Effector memory CD4-positive, alpha-beta T cell (primary cell): ENCODE measurements at regions not wholly inside any gene's neighbourhood (a gene's known extent, or its start where the extent isn't known, plus 50 kb on each side); places are given as distances from the start of the nearest gene placed in this dataset.

Source experiments
- DNase-seq, 3 donors: peaks; one replicate each; pipeline ENCODE4 v3.0.0-alpha.2; 2020
- H3K27ac ChIP-seq: 2 replicates; pipeline ENCODE4 v1.7.0; 2013; ENCODE audit warnings: mild to moderate bottlenecking, low read length, moderate library complexity; ENCODE audit not compliant: insufficient read depth, poor library complexity, severe bottlenecking
- H3K27me3 ChIP-seq: replicated peaks from 2 replicates; pipeline ENCODE4 v1.7.0; 2013; ENCODE audit warnings: mild to moderate bottlenecking, low read length; ENCODE audit not compliant: insufficient read depth, control insufficient read depth, poor library complexity, severe bottlenecking
- H3K36me3 ChIP-seq: 2 replicates; pipeline ENCODE4 v1.7.0; 2013; ENCODE audit warnings: mild to moderate bottlenecking, low read length, moderate library complexity; ENCODE audit not compliant: control insufficient read depth, insufficient read depth
- H3K4me1 ChIP-seq: 2 replicates; pipeline ENCODE4 v1.7.0; 2013; ENCODE audit warnings: low read length, mild to moderate bottlenecking; ENCODE audit not compliant: control insufficient read depth, insufficient read depth, poor library complexity, severe bottlenecking
- H3K4me3 ChIP-seq: 2 replicates; pipeline ENCODE4 v1.7.0; 2013; ENCODE audit warnings: low read length, low read depth, mild to moderate bottlenecking; ENCODE audit not compliant: insufficient read depth, poor library complexity, severe bottlenecking
- H3K9me3 ChIP-seq: 2 replicates; pipeline ENCODE4 v1.7.0; 2013; ENCODE audit warnings: mild to moderate bottlenecking, low read length, moderate library complexity; ENCODE audit not compliant: control insufficient read depth

DNA sequence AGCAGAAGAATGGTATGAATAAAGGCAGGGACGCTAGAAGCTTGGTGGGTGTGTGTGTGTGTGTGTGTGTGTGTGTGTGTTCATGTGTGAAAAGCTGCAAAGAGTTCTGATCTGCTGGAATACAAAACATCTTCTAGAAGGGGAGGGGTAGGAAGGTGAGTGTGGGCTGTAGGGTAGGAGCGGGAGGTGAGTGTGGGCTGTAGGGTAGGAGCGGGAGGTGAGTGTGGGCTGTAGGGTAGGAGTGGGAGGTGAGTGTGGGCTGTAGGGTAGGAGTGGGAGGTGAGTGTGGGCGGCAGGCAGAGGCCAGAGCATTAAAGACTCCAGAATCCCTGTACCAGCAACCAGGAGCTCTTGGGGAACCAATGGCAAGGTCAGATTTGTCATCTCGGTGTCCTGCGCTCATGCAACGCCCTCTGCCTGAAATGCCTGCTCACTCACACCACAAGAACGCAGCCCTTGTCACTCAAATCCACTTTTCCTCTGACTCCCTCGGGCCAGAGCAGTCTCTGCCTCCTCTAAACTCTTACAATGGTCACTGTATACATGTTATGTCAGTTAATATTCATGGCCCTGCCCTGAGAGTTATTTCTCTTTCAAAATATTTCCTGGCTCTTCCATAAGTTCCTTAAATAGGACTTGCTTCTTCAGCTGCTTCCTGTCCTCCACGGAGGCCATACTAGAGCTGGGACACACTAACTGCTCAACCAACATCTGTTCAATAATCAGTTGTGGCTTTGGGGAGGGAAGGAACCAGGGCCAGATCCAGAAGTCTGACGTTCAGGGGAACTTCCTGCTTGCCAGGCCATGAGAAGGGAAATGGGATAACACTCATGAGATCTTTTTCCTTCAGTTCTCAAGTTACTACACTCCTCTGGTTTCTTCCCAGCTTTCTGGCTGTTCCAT, 53.6 kb upstream of the ZNF644 start:
- no peak for DNase-seq
- H3K4me3 ChIP-seq, result no peak overlapping the region
- no peaks in the 10 kb centered on the region for H3K36me3 ChIP-seq
- H3K27me3 ChIP-seq, result no peaks in the 10 kb centered on the region
- no peak overlapping the region for H3K27ac ChIP-seq
- H3K4me1 ChIP-seq, result no peaks in the 10 kb centered on the region
- H3K9me3 ChIP-seq, result no peaks in the 10 kb centered on the region

DNA sequence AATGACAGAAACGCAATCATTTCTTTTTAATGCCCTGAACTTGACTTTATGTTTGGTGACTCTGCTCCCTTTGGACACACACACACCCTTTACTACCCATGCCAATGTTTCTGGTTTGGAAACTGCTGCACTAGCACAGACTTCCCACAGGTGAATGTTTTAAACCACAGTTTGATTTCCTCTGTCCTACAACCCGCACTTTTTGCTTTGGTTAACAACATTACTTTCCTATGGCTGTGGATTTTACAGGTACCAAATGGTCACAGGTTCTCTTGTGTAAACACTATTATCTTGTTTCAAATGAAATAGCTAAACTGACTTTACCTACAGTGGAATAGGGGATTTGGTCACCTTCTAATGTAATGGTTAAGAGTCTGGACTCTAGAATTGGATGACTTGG, 51.5 kb upstream of the ZNF644 start:
- H3K36me3 ChIP-seq, result no peaks in the 10 kb centered on the region
- no peak overlapping the region for H3K27ac ChIP-seq
- no peaks in the 10 kb centered on the region for H3K27me3 ChIP-seq
- no peaks in the 10 kb centered on the region for H3K9me3 ChIP-seq
- H3K4me1 ChIP-seq, result no peaks in the 10 kb centered on the region
- H3K4me3 ChIP-seq, result no peak overlapping the region
- no peak for DNase-seq

DNA sequence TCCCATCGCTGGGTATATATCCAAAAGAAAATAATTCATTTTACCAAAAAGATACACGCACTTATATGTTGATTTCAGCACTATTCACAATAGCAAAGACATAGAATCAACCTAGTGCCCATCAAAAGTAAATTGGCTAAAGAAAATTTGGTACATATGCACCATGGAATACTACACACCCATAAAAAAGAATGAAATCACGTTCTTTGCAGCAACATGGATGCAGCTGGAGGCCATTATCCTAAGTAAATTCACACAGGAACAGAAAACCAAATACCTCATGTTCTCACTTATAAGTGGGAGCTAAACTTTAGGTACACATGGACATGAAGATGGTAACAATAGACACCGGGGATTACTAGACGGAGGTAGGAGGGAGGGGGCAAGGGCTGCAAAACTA, 50.0 kb upstream of the ZNF644 start:
- no peak for DNase-seq

More for the DNA sequence above, 50.0 kb upstream of the ZNF644 start:
- Histone ChIP-seq H3K4me3 (no peak overlapping the region), H3K9me3 (no peaks in the 10 kb centered on the region), H3K4me1 (no peaks in the 10 kb centered on the region), H3K36me3 (no peaks in the 10 kb centered on the region), H3K27me3 (no peaks in the 10 kb centered on the region), H3K27ac (no peak overlapping the region)
